DMS 273 treated with DMSO at 0.1 percent for 48 hours (cell line): ENCODE measurements at regions not wholly inside any gene's neighbourhood (a gene's known extent, or its start where the extent isn't known, plus 50 kb on each side); places are given as distances from the start of the nearest gene placed in this dataset.
"Not testable (repeated sequence)": the region's sequence is repeated elsewhere in the genome, so short reads cannot be mapped to it uniquely, and the experiment has no call there.

Source experiments
- DNase-seq: peaks from one replicate; lab custom pipeline; 2025; lab: John Stamatoyannopoulos, UW

DNA sequence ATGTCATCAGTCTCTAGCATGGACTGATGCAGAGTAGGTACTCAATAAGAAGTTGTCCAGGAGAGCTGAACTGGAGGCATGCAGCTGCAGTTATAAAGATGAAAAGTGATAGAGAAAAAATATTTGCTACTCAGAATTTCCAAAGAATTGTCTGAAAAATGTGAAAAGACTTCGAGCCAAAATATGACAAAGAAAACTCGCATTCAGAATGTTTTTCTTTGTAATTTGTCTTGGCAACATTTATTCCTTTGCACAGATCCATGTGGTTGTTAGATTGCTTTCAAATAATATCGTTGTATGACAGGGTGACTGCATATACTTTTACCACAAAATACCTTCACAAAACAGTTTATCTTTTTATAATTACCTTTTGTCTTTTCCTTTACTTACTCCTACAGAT lies 128.0 kb upstream of the SLC4A4 start:
- DNase-seq, result no peak

DNA sequence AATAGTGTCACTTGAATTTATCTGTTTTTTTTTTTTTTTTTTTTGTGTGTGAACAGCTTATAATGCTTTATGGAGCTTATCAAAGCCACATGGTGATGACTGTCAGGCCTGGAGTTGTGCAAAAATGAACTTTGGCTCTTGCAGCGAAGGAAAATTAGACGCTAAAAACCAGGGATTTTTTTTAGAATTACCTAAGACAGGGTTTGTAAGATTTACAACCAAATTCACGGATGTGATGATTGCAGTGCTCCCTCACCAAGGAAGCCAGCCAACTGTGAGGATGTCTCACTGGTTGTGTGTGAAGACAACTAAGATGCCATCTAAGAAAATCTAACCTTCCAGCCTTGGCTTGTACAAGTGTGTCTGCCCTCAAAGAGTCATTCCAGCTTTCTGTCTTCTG lies 127.1 kb upstream of the SLC4A4 start:
- DNase-seq, result no peak

DNA sequence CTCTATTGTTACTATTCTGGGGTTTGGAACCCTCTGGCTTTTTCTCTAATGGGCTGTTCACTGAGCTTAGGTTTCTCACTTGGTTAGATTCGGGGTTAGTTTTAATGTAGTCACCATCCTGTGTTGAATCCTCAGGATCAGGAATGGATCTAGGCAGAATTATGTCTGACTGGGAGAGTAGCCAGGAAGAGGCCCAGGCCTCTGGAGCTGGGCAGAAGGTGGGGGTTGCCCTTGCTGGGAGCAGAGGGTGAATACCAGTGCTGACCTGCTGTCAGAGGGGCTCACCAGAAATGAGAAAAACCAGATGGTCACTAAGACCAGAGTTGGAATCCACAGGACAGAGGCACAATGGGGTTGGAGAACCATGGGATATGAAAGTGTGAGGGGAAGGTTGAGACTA lies 126.6 kb upstream of the SLC4A4 start:
- DNase-seq, result no peak

DNA sequence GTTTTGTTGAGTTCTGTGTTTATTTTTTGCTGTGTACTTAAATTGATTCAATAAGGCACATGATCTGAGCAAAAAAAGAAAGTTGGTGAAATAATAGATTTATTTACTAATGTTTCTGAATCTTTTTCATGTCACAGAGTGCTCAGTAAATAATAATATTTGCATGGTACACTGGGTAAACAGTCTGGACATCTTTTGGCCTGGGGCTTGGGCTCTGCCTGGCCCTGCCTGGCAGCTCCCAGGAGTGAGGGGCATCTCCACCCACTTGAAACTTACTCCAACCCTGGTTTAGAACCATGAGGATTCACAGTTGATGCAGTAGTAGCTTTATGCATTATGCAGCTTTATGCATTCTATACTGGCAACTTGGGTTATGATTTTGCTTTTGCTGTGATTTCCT lies 124.2 kb upstream of the SLC4A4 start:
- no peak for DNase-seq

DNA sequence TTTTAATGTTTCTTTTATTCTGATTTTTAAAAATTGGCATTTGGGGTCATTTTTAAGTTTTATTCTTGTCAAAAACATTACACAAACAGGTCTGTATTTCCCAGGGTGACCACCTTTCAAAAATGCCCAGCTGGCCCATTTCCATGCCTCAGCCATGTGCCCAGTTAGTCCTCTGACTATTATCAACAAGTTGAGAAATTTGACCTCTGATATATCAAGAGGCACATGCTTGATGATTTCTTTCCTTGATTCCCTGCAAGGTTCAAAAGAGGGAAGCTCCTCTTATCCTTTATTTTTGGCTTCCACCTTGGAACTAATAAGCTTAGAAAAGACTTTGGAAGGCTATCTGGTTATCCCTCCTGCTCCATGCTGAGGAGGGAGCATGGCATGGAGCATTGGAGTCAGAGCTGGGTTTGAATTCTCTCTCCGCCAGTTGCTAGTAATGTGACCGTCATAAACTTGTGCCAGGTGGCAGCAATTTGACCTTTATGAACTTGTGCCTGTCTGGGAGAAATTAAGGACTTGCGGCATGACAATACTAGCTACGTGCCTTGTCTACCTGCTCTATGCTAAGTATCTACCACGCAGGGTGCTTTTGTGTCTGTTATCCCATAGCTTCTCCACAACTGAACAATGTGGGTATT lies 122.4 kb upstream of the SLC4A4 start:
- DNase-seq, result no peak

DNA sequence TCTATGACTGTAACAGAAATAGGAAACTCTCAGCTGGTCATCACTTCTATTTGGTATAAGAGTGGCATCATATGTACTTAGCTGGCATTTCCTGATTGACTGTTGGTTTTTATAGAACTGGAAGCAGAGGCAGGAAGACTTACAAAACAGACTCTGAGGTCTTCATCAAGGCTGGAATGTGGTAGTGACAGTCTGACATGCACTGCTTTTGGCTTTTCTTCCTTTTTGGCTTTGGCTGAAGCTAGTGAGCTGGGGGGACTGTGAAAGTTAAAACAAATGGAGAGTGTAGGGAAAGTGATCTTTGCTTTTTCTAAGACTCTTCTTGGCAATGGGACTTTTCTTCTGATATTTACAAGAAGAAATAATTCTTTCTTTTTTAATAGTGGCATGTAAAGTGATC lies 121.1 kb upstream of the SLC4A4 start:
- DNase-seq, result no peak

DNA sequence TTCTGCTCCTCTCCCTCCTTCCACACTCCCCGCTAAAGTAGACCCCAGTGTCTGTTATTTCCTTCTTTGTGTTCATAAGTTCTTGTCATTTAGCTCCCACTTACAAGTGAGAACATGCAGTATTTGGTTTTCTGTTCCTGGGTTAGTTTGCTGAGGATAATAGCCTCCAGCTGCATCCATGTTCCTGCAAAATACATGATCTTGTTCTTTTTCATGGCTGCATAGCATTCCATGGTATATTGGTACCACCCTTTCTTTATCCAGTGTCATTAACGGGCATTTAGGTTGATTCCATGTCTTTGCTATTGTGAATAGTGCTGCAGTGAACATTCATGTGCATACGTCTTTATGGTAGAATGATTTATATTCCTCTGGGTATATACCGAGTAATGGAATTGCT lies 118.0 kb upstream of the SLC4A4 start:
- DNase-seq, result not testable (repeated sequence)

DNA sequence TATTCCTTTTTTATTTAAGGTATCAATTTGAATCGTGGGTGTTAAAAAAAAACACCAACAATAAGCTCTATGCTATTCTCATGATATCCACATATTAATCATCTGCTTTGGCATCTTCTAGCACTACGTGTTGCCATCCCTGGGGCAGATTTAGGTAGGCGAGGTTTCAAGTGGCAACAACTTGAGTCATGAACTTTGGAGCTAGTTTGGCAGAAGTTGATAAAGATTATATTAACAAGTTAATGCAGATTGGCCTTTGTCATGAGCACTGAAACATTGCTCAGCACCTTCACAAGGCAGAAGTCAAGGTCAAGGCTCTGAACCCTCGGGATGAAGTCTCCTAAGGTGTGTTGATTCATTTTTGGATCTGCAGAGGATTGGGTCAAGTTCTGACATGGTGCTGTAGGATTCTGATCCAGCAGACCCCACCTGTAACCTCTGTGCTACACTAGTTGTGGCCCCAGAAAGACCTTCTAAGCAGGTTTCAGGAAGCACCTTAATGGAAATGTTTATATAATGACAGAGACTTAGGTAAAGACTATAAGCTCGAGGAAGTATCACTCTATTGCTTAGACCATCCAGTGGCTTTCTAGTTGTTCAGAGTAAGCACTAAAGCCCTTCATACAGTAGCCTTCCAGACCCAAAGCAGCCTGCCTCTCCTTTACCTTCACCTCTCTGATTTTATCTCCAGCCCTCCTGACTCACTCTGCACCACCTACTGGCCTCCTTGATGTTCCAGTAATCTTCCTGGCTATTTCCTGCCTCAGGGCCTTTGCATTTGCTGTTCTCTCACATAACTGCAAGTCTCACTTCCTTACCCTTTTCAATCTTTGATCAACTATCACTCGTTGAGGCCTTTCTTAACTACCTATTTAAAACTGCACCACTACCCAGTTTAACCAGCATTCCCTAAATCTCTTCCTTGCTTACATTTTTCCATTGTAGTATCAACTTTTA lies 117.0 kb upstream of the SLC4A4 start:
- no peak for DNase-seq

DNA sequence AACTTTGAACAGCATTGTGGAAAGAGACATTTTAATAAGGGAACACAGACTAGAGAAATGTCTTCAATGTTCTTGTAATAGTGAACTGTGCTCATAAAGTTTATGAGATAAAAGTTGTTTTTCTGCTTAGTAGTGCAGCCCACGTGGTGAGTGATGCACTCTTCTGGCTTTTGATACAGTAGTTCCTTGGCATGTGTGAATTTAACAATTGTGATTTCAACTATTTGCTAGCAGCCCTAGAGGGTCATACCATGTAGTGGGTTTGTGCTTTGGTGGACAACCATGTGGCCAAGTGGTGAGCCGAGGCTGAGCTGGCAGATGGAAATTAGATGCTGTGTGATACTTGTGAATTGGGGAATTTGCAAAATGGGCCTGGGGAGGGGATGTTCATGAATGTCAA lies 116.2 kb upstream of the SLC4A4 start:
- no peak for DNase-seq

DNA sequence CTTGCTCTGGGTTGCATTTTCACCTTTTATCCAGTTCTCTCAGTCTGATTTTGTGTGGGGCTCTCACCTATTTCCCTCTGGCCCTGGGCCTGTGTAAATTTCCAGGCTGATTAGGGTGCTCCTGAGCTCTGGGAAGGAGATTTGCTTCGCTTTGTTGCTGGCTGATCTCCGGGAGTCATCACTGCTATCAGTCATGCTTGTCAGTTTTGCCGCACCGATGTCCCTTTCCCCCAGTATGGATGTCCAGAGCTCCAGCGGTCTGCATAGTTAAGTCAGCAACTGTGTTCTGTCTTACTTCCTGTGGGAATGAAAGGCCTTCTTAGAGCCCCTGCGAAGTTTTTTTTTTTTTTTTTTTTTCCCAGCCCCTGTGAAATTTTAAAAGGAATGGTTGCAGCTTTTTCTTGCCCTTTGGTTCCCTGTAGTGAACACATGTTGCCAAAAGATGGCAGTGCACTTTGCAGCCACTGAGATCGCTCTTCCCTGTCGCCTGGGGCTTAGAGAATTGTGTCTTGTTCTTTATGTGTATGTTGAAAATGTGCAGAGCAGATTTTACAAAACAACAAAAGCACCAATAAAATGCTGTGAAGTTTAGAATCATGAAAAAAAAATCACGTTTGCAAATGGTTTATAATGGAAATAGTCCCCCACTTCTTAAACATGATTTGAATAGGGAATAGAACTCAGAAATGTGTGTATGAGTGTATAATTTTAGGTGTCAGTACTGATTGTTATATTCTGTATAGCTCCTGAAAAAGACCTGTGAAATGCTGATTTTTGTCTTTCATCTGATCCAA lies 109.1 kb upstream of the SLC4A4 start:
- DNase-seq, result peak; percentile 5

DNA sequence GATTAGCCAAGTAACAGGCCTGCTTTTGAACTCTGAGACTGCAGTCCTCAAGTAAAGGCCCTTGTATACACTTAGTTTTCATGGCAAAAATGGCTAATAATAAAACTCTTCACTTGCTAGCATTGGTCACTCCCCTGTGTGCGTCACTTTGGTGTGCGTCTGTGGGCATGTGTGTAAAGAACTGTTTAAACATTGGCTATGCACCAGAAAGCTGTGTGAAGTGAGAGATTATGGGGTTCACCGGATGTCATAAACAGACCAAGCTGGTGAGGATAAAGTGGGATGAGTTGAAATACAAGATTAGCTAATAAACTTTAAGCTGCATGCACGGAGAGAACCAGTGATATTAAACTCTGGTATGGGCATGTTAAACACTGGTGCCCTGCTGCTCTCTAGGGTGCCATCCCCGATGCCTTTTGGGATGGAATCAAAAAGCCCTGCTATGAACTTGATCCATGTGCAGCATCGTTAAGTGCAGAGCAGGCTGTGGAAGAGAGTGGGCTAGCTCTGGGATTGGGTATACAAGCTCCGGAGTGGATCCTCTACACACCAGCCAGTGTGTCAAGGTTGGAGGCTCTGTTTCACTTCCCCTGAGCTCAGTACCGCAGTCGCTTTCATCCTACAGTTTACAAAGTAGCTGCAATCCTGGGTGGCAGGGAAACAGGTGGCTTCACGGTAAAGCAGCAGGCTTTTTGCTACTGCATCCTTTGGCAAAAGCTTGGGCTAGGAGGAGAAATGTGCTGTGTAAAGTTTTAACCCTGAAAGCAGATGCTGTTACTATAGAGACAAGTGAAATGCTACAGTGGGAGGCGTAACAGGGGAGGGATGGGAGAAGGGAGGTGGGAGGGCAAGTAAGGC lies 108.3 kb upstream of the SLC4A4 start:
- DNase-seq, result no peak

DNA sequence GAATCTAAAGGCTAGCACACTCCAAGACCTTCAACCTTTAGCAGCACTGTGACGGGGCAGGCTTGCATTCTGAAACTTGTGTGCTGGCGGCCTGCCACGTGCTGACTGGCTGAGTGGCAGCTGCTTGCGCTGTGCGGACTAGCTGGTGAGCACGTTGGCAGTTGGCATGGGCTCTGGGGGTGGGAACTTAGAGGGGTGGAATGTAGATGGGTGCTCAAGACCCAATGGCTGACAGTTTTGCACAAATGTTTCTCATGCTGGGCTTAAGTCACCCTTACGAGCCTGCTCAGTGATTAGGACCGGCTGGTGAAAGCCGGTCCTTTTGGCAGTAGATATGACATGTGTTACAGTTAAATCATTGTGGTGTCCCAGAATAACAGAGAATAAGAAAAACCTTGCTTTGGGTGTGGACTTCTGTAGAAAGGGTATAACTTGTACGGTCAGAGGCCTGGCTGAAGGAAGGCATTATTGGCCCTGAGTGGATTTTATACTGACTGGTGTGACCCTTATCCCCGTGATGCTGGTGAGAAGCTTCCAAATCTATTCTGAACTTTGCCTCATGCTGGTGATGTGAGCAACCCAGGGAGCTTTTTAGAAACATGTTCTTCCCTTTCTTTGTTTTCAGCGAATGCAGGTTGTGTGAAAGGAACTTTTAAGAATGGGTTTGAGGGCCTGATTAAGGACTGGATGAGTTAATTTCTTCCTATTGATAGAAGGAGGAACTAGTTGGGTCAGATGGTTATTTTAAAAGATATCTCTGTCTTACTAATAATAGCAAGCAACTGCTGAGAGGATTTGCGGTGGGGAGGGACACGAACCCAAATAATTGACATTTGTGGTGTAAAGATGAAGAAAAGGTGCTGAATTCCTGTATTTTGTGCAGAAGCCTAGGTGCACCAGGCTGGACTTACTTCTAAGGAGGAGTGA lies 107.4 kb upstream of the SLC4A4 start:
- peak; percentile 27 for DNase-seq

DNA sequence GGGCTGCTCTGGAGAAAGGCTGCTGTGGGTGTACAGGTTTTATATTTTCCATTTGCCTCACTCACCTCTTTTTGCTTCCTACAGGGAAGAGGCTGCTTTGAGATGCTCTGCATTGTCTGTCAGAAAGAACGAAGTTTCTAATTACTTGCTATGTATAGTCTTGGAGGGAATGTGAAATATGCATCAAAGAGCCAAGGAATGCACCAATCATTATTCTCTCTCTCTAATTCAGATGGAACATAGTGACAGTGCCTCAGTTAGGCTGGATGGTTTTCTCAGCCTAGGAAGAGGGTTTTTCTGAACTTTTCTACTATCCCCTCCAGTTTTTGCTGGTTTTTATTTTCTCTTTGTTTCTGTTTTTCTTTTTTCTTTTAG lies 106.8 kb upstream of the SLC4A4 start:
- no peak for DNase-seq

DNA sequence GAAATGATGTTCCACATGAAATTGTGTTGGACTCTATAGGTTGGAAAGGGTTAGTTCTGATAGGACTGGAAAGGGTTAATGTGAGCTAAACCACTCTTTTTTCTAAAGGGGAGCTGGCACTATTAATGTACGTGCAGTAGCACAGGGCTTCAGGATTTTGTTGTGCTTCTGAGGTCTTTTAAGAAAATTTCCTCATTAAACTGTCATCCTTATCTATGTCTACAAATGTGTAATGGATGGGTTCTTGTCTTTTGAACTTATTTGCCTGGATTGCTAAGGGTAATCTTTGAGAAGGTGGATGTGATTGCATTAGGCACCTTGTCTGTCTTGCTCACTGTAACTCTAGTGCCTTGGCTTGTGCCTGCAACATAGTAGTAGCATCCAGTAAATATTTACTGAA lies 106.0 kb upstream of the SLC4A4 start:
- DNase-seq, result no peak

DNA sequence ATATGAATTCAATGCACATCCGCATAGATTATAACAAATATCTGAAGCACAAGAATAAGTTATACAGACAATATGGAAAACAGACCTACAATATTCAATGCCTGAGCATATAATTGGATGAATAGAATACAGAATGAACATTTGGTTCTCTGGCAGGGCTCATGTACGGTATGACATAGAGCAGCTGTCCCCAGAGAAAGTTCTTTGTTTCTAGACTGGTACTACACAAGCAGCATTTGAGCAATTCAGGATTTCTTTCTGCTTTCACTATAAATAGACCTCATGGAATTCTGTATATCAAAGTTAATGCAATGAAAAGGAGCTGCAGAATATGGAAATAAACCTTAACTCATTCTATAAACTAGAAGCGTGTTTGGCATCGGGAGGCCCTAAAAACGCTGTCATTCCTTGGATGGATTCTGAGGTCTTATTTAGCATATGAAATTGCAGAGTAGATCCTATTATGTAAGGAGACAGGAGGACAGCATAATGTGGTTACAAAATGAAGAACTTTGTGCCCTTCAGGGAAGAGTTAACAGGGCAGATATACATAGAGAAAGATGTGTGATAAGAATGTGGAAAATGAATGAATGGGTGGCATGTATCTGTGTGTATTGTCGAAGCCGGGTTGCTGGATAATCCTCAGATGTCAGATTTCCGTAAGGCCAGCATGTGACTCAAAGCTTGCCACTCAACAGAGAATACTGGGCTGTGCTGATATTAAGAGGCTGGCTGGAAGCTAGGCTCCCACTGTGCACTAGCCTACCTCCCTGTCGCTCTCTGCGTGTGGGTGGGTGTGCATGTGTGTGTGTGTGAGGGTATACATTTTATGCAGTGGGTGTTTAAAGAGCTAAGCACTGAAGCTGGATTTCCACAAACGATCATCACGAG lies 103.3 kb upstream of the SLC4A4 start:
- no peak for DNase-seq

DNA sequence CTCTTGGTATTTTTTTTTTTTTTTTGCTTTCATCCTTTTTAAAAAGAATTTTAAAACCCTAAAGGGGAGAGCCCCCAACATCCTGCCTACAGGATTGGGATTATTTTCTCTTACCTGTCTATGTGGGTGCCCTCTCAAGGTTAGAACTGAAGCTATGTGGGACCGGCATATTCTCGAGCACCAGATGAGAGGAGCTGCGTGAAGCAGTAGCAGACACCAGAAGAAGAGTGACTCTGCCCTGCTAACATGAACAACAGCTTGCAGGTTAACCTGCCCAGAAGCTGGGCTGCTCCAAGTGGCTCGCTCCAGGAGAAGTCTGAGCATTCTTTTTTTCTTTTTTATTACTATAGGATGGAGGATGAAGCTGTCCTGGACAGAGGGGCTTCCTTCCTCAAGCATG lies 102.6 kb upstream of the SLC4A4 start:
- DNase-seq, result no peak

DNA sequence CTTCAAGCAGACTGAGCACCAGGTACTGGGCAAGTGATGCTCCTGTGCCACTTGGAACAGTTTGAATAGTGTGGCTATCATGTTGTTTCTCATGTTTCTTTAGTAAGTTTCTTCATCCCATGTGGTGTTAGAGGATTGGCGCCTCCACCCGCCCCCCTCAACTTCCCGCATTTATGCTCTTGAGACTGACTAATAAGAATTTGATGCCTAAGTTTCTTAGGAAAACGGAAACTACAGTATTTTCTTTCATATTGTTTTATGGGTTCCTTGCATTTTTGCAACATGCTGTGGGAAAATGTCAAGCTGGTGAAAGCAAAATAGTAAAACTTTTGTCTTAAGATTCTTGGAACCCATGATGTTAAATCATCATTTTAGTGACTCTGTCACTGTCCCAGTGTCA lies 101.2 kb upstream of the SLC4A4 start:
- DNase-seq, result no peak

DNA sequence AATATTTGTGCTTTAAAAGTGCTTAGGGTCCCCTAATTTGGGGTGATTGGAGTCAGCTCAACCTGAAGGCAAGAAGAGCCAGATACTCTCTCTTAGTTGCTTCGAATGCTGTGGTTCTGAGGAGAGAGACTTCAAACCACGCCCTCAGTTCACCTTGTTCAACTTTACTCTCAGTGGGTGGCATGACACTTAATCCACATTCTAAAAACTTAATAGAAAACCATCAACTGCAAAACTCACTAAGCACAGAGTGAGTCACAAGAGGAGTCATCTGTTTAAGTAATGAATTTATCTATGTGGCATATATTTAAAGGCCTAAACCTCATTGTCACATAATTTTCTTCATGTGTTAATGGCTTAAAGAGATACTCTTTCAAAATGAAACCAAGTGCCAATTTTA lies 99.5 kb upstream of the SLC4A4 start:
- DNase-seq, result no peak

DNA sequence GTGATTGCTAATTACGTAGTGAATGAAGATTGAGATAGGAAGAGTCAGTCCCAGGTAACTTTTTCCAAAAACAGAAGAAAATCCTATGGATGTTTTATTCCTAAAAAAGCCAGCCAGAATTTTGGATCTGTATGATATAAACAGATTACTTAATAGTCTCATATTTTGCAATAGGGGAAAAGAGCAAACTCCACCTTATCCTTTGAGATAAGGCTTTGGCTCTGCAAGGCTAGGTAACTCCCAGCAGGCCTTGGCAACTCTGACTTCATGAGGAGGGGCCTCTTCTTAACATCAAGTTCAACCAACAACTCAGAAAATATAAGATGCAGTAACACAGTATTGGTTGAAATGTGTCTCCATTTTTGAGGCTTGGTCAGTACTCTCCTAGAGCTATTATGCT lies 98.7 kb upstream of the SLC4A4 start:
- DNase-seq, result no peak
